NCI-H2029 (cell line): ENCODE measurements at regions not wholly inside any gene's neighbourhood (a gene's known extent, or its start where the extent isn't known, plus 50 kb on each side); places are given as distances from the start of the nearest gene placed in this dataset.
"Not testable (repeated sequence)": the region's sequence is repeated elsewhere in the genome, so short reads cannot be mapped to it uniquely, and the experiment has no call there.

ENCODE experiments used
- DNase-seq: peaks from one replicate; lab custom pipeline; 2025; lab: John Stamatoyannopoulos, UW

- no peak for DNase-seq
Measured at GRCh38 chr3:169029674-169030285, 633.7 kb downstream of the MECOM start.

- DNase-seq, result no peak
Measured at GRCh38 chr3:169028716-169029115, 634.8 kb downstream of the MECOM start.

- no peak for DNase-seq
Measured at GRCh38 chr3:169026543-169027182, 636.8 kb downstream of the MECOM start.

- DNase-seq, result no peak
Measured at GRCh38 chr3:169022457-169022856, 641.1 kb downstream of the MECOM start.

GRCh38 chr3:169020371-169020770 lies 643.1 kb downstream of the MECOM start:
- no peak for DNase-seq

- no peak for DNase-seq
Measured at GRCh38 chr3:169009453-169009852, 654.1 kb downstream of the MECOM start.

- no peak for DNase-seq
Measured at GRCh38 chr3:169008776-169009358, 654.6 kb downstream of the MECOM start.

GRCh38 chr3:169007145-169007544 lies 656.4 kb downstream of the MECOM start:
- no peak for DNase-seq

GRCh38 chr3:169006398-169006797 lies 657.1 kb downstream of the MECOM start:
- DNase-seq, result not testable (repeated sequence)

GRCh38 chr3:169002689-169003088 lies 660.8 kb downstream of the MECOM start:
- no peak for DNase-seq

- DNase-seq, result no peak
Measured at GRCh38 chr3:168998792-168999191, 664.7 kb downstream of the MECOM start.

- no peak for DNase-seq
Measured at GRCh38 chr3:168997488-168997887, 666.0 kb downstream of the MECOM start.

GRCh38 chr3:168996622-168997021 lies 666.9 kb downstream of the MECOM start:
- DNase-seq, result no peak

GRCh38 chr3:168995129-168995528 lies 668.4 kb downstream of the MECOM start:
- DNase-seq, result no peak

- no peak for DNase-seq
Measured at GRCh38 chr3:168991803-168992202, 671.7 kb downstream of the MECOM start.

- DNase-seq, result no peak
Measured at GRCh38 chr3:168990621-168991020, 672.9 kb downstream of the MECOM start.

- DNase-seq, result no peak
Measured at GRCh38 chr3:168990134-168990533, 673.4 kb downstream of the MECOM start.

- DNase-seq, result no peak
Measured at GRCh38 chr3:168989396-168989795, 674.1 kb downstream of the MECOM start.

GRCh38 chr3:168988853-168989252 lies 674.7 kb downstream of the MECOM start:
- DNase-seq, result no peak

- DNase-seq, result no peak
Measured at GRCh38 chr3:168984872-168985271, 678.6 kb downstream of the MECOM start.

- DNase-seq, result no peak
Measured at GRCh38 chr3:168983046-168983445, 680.5 kb downstream of the MECOM start.

- DNase-seq, result no peak
Measured at GRCh38 chr3:168981396-168981795, 682.1 kb downstream of the MECOM start.

GRCh38 chr3:168977716-168978374 lies 685.7 kb downstream of the MECOM start:
- no peak for DNase-seq
